Endothelial cell of umbilical vein (primary cell): ENCODE measurements at regions not wholly inside any gene's neighbourhood (a gene's known extent, or its start where the extent isn't known, plus 50 kb on each side); places are given as distances from the start of the nearest gene placed in this dataset.

Experiments used
- BruUV-seq: library from RNA; stranded (reverse); fragments of 400-500 nt; replicated peaks from 2 replicates; lab custom pipeline; 2021; lab: Mats Ljungman, UMichigan
- CTCF ChIA-PET: fragments of 300-600, 350-600 bp; sonication (Branson Sonifier 250); formaldehyde crosslinking; loops from one replicate; lab custom pipeline; 2021; ENCODE audit warnings: antibody characterized with exemption, inconsistent platforms; lab: Charles Lee
- POLR2A ChIA-PET: fragments of 300-600, 350-600 bp; sonication (Branson Sonifier 250); formaldehyde crosslinking; loops from one replicate; lab custom pipeline; 2021; ENCODE audit warnings: antibody characterized with exemption, inconsistent platforms; lab: Charles Lee
- DNase-seq: peaks from one replicate; pipeline ENCODE4 v3.0.0-alpha.2; 2011; ENCODE audit warnings: low read depth, low spot score
- FAIRE-seq: peaks from 2 replicates; lab custom pipeline; 2011; peaks lifted over from hg19 to GRCh38; lab: Jason Lieb, UNC
- H2AFZ ChIP-seq: 2 replicates; pipeline ENCODE4 v1.6.0; 2012; ENCODE audit warnings: low read depth, low read length, control low read depth, inconsistent platforms
- H3K27ac ChIP-seq: 2 replicates; pipeline ENCODE4 v1.5.1; 2011; ENCODE audit warnings: low read depth, mild to moderate bottlenecking, control low read depth, low read length, moderate library complexity; ENCODE audit not compliant: insufficient read depth
- H3K27me3 ChIP-seq, 2 experiments: 2 replicates each; pipeline versions ENCODE4 v1.6.0 to v1.6.1; 2011; ENCODE audit warnings: low read length in 2 of 2, mixed read lengths in 1 of 2; ENCODE audit not compliant: control insufficient read depth in 2 of 2, insufficient read depth in 2 of 2
- H3K36me3 ChIP-seq, 2 experiments: 2 replicates in 1 of 2; 3 replicates in 1 of 2; pipeline ENCODE4 v1.5.1; 2011; ENCODE audit warnings: low read length in 2 of 2, mild to moderate bottlenecking in 1 of 2, moderate library complexity in 1 of 2; ENCODE audit not compliant: control insufficient read depth in 2 of 2, insufficient read depth in 2 of 2; ENCODE audit errors: extremely low read depth in 1 of 2
- H3K4me1 ChIP-seq: 3 replicates; pipeline ENCODE4 v1.5.1; 2011; ENCODE audit warnings: mild to moderate bottlenecking, low read length; ENCODE audit not compliant: control insufficient read depth, insufficient read depth; ENCODE audit errors: extremely low read depth
- H3K4me2 ChIP-seq: 2 replicates; pipeline ENCODE4 v1.6.1; 2011; ENCODE audit warnings: low read length, control low read depth, mixed read lengths; ENCODE audit not compliant: insufficient read depth
- H3K4me3 ChIP-seq, 3 experiments: fragments of 200-600 bp in 1 of 3; sonication (generic), shearing (Covaris generic) in 1 of 3; replicated peaks in 1 of 3; 2 replicates each; pipeline ENCODE4 v1.5.1; 2011 to 2016; ENCODE audit warnings: control low read depth in 3 of 3, low read length in 3 of 3, mild to moderate bottlenecking in 2 of 3, inconsistent platforms in 1 of 3, low read depth in 1 of 3, moderate library complexity in 1 of 3; ENCODE audit not compliant: insufficient read depth in 1 of 3
- H3K79me2 ChIP-seq: 2 replicates; pipeline ENCODE4 v1.6.0; 2012; ENCODE audit warnings: low read length, inconsistent platforms; ENCODE audit not compliant: control insufficient read depth, insufficient read depth
- H3K9ac ChIP-seq: replicated peaks from 2 replicates; pipeline ENCODE3; 2011; ENCODE audit warnings: low read length, control low read depth; ENCODE audit not compliant: insufficient read depth; ENCODE audit errors: extremely low read depth
- H3K9me1 ChIP-seq: replicated peaks from 3 replicates; pipeline ENCODE4 v1.6.0; 2011; ENCODE audit warnings: mild to moderate bottlenecking, low read length; ENCODE audit not compliant: control insufficient read depth, insufficient read depth; ENCODE audit errors: extremely low read depth
- H3K9me3 ChIP-seq: replicated peaks from 2 replicates; pipeline ENCODE4 v1.5.1; 2012; ENCODE audit warnings: low read length, inconsistent platforms; ENCODE audit not compliant: control insufficient read depth, insufficient read depth
- H4K20me1 ChIP-seq: replicated peaks from 2 replicates; pipeline ENCODE3; 2011; ENCODE audit warnings: mild to moderate bottlenecking, low read length; ENCODE audit not compliant: control insufficient read depth, insufficient read depth; ENCODE audit errors: extremely low read depth
- CTCF ChIP-seq, 2 donors: IDR thresholded peaks; 1 replicate in 1 of 2; 2 replicates in 1 of 2; pipeline ENCODE4 v1.5.1; 2011; ENCODE audit warnings: low read length in 2 of 2, mild to moderate bottlenecking in 2 of 2, moderate library complexity in 2 of 2, control low read depth in 1 of 2, inconsistent platforms in 1 of 2, low read depth in 1 of 2; ENCODE audit not compliant: insufficient read depth in 1 of 2; ENCODE audit errors: extremely low read depth in 1 of 2
- EZH2 ChIP-seq: IDR thresholded peaks from 2 replicates; pipeline ENCODE4 v1.6.1; 2012; ENCODE audit warnings: borderline replicate concordance, low read depth, mild to moderate bottlenecking, moderate library complexity, low read length, inconsistent platforms; ENCODE audit not compliant: severe bottlenecking
- FOS ChIP-seq: IDR thresholded peaks from 2 replicates; pipeline ENCODE4 v1.6.1; 2011; ENCODE audit warnings: mild to moderate bottlenecking, low read length, moderate library complexity, borderline replicate concordance; ENCODE audit not compliant: insufficient read depth
- GATA2 ChIP-seq: IDR thresholded peaks from 2 replicates; pipeline ENCODE4 v1.7.0; 2011; ENCODE audit warnings: low read depth, mild to moderate bottlenecking, moderate library complexity, mixed read lengths, low read length; ENCODE audit not compliant: insufficient read length, insufficient read depth
- JUN ChIP-seq: IDR thresholded peaks from 2 replicates; pipeline ENCODE4 v1.6.1; 2011; ENCODE audit warnings: borderline replicate concordance, low read depth; ENCODE audit not compliant: insufficient read length, insufficient read depth
- MYC ChIP-seq: IDR thresholded peaks from one replicate; pipeline ENCODE4 v1.6.1; 2011; ENCODE audit warnings: mild to moderate bottlenecking, low read depth, low read length
- POLR2A ChIP-seq: IDR thresholded peaks from 2 replicates; pipeline ENCODE4 v1.6.1; 2012; ENCODE audit warnings: low read depth, mild to moderate bottlenecking, control low read depth, low read length
- POLR2AphosphoS5 ChIP-seq: IDR thresholded peaks from 2 replicates; pipeline ENCODE4 v1.6.1; 2012; ENCODE audit warnings: low read depth, mild to moderate bottlenecking, control low read depth, low read length, moderate library complexity; ENCODE audit not compliant: insufficient read depth
- dilution Hi-C: fragments of 300-500 bp; cut with MboI; formaldehyde crosslinking; loops from one replicate; pipeline ENCODE4 v1.15.0; 2019; ENCODE audit warnings: low sequenced_read_pairs; ENCODE audit not compliant: extremely low pct_ligation_motif_present
- intact Hi-C: fragments of 100-400 bp; cut with micrococcal nuclease; formaldehyde crosslinking; loops from one replicate; pipeline ENCODE4 v1.10.0; 2022
- TF ChIP-seq, protein P1 (sequence below): IDR thresholded peaks from 2 replicates; pipeline ENCODE4 v1.6.1; 2011; ENCODE audit not compliant: insufficient read depth, insufficient read length

DNA sequence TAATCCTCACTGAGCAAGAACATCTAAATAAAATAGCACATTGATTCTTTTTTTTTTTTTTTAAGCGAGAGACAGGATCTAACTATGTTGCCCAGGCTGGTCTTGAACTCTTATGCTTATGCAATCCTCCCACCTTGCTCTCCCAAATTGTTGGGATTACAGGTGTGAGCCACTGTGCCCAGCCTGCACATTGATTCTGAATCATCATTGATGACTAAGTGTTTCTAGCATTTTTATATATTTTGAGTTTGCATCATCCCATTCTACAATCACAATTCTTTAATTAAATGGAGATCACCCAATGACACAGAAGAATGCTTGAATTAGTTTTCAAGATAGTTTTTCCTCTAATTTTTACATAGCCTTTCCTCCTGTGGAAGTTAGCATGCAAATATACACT, 354.1 kb downstream of the KLF5 start:
- dilution Hi-C loops (no loop called here), intact Hi-C loops (no loop called here)
- no peaks in the 10 kb centered on the region for H3K36me3 ChIP-seq
- BruUV-seq, result no TSS peak
- no peaks in the 10 kb centered on the region for H3K27me3 ChIP-seq
- no peak overlapping the region for H3K9ac ChIP-seq
- H3K27ac ChIP-seq, result no peak overlapping the region
- POLR2A ChIA-PET, result no interaction called here
- no peak overlapping the region for H3K4me3 ChIP-seq
- no peaks in the 10 kb centered on the region for H3K9me3 ChIP-seq
- no peak for TF ChIP-seq POLR2A
- no peak for TF ChIP-seq JUN
- no peak for TF ChIP-seq FOS
- TF ChIP-seq, protein P1, sequence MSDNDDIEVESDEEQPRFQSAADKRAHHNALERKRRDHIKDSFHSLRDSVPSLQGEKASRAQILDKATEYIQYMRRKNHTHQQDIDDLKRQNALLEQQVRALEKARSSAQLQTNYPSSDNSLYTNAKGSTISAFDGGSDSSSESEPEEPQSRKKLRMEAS, result no peak
- TF ChIP-seq EZH2, result no peak
- TF ChIP-seq GATA2, result no peak
- TF ChIP-seq POLR2AphosphoS5, result no peak
- TF ChIP-seq MYC, result no peak
- TF ChIP-seq CTCF (IDR thresholded peaks at IDR 0.05; ENCODE audit: extremely low read depth in 1 of 2, insufficient read depth in 1 of 2, low read depth in 1 of 2, low read length in 2 of 2), result no peak
- H3K79me2 ChIP-seq, result no peaks in the 10 kb centered on the region
- DNase-seq, result no peak
- H4K20me1 ChIP-seq, result no peaks in the 10 kb centered on the region
- H3K4me1 ChIP-seq, result no peaks in the 10 kb centered on the region
- no peak overlapping the region for H2AFZ ChIP-seq
- no peak overlapping the region for H3K4me2 ChIP-seq
- CTCF ChIA-PET, result no interaction called here
- H3K9me1 ChIP-seq, result no peaks in the 10 kb centered on the region
- no peak for FAIRE-seq
